GM18498 (cell line): ENCODE measurements at regions not wholly inside any gene's neighbourhood (a gene's known extent, or its start where the extent isn't known, plus 50 kb on each side); places are given as distances from the start of the nearest gene placed in this dataset.
"Not testable (repeated sequence)": the region's sequence is repeated elsewhere in the genome, so short reads cannot be mapped to it uniquely, and the experiment has no call there.

ENCODE experiments used
- ATAC-seq: cut with Tn5 transposase; IDR thresholded peaks from one replicate; pipeline ENCODE4 v1.9.1; 2021; ENCODE audit warnings: mild to moderate bottlenecking, moderate library complexity; ENCODE audit not compliant: unreplicated experiment

- no peak for ATAC-seq
Observed at GRCh38 chr2:144937066-144937465, 417.1 kb upstream of the ZEB2 start.

GRCh38 chr2:144936442-144936841, 416.5 kb upstream of the ZEB2 start:
- no peak for ATAC-seq

GRCh38 chr2:144935736-144936135, 415.8 kb upstream of the ZEB2 start:
- ATAC-seq: no peak

- no peak for ATAC-seq
Observed at GRCh38 chr2:144935191-144935590, 415.3 kb upstream of the ZEB2 start.

GRCh38 chr2:144931960-144932359, 412.0 kb upstream of the ZEB2 start:
- no peak for ATAC-seq

GRCh38 chr2:144931480-144931879, 411.6 kb upstream of the ZEB2 start:
- ATAC-seq: no peak

- ATAC-seq: no peak
Observed at GRCh38 chr2:144927429-144927828, 407.5 kb upstream of the ZEB2 start.

- no peak for ATAC-seq
Observed at GRCh38 chr2:144925886-144926285, 406.0 kb upstream of the ZEB2 start.

GRCh38 chr2:144924827-144925226, 404.9 kb upstream of the ZEB2 start:
- ATAC-seq: no peak

- no peak for ATAC-seq
Observed at GRCh38 chr2:144922519-144922918, 402.6 kb upstream of the ZEB2 start.

- no peak for ATAC-seq
Observed at GRCh38 chr2:144920755-144921530, 401.0 kb upstream of the ZEB2 start.

- no peak for ATAC-seq
Observed at GRCh38 chr2:144914622-144915318, 394.9 kb upstream of the ZEB2 start.

GRCh38 chr2:144914113-144914512, 394.2 kb upstream of the ZEB2 start:
- no peak for ATAC-seq

GRCh38 chr2:144912206-144912605, 392.3 kb upstream of the ZEB2 start:
- ATAC-seq: no peak

- ATAC-seq: no peak
Observed at GRCh38 chr2:144905956-144906355, 386.0 kb upstream of the ZEB2 start.

- no peak for ATAC-seq
Observed at GRCh38 chr2:144904612-144905011, 384.7 kb upstream of the ZEB2 start.

- ATAC-seq: not testable (repeated sequence)
Observed at GRCh38 chr2:144903045-144903444, 383.1 kb upstream of the ZEB2 start.

- not testable (repeated sequence) for ATAC-seq
Observed at GRCh38 chr2:144901386-144901785, 381.5 kb upstream of the ZEB2 start.

GRCh38 chr2:144896341-144896740, 376.4 kb upstream of the ZEB2 start:
- ATAC-seq: no peak

GRCh38 chr2:144894612-144895599, 375.0 kb upstream of the ZEB2 start:
- ATAC-seq: no peak

- no peak for ATAC-seq
Observed at GRCh38 chr2:144893464-144893863, 373.5 kb upstream of the ZEB2 start.
